Iris pigment epithelial cell (primary cell): ENCODE measurements at regions not wholly inside any gene's neighbourhood (a gene's known extent, or its start where the extent isn't known, plus 50 kb on each side); places are given as distances from the start of the nearest gene placed in this dataset.
A peak's percentile ranks its signal among the peaks of the same experiment; 100 is the strongest.
"Not testable (repeated sequence)": the region's sequence is repeated elsewhere in the genome, so short reads cannot be mapped to it uniquely, and the experiment has no call there.

Source experiments
- DNase-seq: peaks from one replicate; pipeline ENCODE4 v3.0.0-alpha.2; 2011; ENCODE audit warnings: low read depth

DNA sequence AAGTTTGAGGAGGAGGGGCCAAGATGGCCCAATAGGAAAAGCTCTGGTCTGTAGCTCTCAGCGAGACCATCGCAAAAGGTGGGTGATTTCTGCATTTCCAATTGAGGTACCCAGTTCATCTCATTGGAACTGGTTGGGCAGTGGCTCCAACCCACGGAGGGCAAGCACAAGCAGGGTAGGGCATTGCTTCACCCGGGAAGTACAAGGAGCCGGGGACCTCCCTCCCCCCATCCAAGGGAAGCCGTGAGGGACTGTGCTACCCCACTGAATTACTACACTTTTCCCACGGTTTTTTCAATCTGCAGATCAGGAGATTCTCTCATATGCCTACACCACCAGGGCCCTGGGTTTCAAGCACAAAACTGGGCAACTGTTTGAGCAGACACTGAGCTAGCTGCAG lies 58.0 kb upstream of the EFCAB3 start:
- DNase-seq = no peak

DNA sequence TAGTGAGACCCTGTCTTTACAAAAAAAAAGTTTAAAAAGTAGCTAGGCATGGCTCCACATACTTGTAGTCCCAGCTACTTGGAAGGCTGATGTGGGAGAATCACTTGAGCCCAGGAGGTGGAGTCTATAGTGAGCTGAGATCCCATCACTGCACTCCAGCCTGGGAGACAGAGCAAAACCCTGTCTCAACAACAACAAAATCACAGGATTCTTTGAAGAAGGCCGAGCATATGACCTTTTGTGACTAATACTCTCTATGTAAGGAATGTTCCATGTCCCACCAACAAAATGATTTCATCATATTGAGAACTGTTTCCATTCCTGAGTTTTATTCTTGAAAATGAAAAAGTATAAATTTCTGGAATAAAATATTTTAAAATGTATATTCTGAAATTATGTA lies 58.9 kb upstream of the EFCAB3 start:
- DNase-seq = peak; percentile 84

DNA sequence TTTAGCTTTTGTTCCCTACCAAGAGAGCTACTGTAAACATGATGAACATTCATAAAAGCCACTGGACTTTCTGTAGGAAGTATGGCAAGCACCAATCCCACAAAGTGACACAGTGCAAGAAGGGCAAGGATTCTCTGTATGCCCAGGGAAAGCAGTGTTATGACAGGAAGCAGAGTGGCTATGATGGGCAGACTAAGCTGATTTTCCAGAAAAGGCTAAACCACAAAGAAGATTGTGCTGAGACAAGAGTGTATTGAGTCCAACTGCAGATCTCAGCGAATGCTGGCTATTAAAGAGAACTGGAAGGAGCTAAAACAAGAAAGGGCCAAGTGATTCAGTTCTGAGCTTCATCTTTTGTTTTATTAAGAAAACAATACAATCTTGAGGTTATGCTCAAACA lies 60.5 kb upstream of the EFCAB3 start:
- no peak for DNase-seq

DNA sequence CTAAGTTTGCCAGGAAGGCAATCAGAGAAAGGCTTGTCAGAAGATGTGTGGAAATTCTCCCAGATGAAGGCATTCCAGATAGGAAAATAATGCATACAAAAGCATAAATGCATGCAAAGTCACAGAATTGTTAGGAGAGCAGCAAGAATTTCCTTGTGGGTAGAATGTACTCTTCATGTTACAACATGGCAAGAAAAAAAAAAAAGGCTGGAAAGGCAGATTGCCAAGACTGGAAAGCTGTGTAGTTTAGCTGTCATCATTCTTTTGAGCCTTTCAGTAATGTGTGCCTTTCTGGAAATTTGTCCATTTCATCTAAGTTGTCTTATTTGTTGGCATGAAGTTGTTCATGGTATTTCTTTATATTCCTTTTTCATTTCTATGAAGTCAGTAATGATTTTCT lies 71.0 kb upstream of the EFCAB3 start:
- peak; percentile 4 for DNase-seq

- no peak for DNase-seq
Observed at GRCh38 chr17:62307196-62307595, 73.2 kb upstream of the EFCAB3 start.

- DNase-seq = no peak
Observed at GRCh38 chr17:62303476-62303875, 76.9 kb upstream of the EFCAB3 start.

- DNase-seq = no peak
Observed at GRCh38 chr17:62300697-62301096, 79.7 kb upstream of the EFCAB3 start.

DNA sequence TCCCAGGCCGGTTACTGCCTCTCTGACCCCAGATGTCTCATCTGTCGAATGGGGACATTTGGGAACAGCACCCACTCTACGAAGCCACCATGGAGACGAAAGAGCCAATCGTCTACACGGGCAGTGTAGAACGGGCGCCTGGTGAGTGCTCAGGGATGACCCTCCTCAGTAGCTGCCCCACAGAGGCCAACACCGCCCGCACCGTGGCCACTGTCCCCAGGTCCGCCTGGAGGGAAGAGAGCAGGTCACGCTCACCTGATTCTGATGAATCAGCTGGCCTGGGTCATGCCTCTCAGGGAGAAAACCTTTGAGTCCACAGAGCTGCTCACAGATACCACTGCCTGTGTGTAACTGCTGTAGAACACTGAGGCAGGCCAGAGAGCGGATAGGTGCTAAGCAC lies 105.1 kb upstream of the EFCAB3 start:
- DNase-seq = not testable (repeated sequence)

DNA sequence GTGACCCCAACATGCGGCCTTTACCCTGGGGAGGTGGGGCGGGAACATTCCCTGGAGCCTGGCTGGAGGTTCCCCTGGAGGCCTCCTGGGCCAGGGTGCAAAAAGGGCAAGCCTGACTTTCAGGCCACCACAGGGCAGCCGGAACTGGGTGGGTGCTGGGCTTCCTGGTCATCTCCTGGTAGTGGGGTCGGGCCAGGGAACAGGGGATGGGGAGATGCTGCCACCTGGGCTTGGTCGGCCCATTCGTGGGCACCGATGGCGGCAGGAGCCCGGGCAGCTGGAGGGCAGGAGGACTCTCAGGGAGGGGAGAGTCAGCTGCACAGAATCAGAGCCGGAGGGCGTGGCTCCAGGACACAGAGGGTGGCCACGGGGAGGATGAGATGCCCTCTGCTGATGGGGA lies 112.0 kb upstream of the EFCAB3 start:
- not testable (repeated sequence) for DNase-seq

- DNase-seq = not testable (repeated sequence)
Observed at GRCh38 chr17:62264974-62265373, 115.4 kb upstream of the EFCAB3 start.

GRCh38 chr17:62255791-62256190 lies 124.6 kb upstream of the EFCAB3 start:
- DNase-seq = peak; percentile 48

DNA sequence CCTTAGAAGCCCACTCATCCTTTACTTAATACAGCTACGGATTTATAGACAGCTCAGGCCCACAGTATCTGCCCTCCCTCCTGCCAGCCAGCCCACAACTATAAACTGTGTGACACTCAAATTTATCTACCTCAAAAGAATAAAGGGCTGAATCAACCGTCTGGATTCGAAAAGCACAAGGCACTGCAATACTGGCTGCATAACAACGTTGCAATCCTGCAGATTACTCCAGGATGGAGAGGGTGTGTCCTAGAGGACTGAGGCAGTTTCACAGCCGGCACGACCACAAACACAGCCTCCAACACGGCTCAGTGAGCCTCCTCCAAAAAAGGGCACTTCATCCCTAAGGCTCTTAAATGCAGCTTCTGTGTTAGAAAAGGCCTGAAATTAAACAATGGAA lies 138.3 kb upstream of the EFCAB3 start:
- peak; percentile 25 for DNase-seq

DNA sequence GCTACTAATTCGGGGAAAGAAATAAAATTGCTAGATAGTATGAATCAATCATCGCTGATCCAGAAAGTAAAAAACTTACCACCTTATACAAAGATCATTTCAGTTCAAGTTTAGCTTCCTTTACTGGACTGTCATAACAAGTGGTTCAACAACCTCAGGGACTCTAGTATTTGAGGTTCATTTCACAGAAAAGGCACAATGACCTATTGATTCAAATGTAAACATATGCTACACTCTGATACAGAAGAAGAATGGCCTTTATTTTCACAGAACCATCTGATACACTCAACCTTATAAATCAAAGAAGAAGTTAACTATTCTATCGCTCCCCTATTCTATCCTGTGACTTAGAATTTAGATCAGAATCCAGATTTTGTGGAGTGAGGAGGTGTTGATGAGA lies 140.8 kb upstream of the EFCAB3 start:
- DNase-seq = not testable (repeated sequence)

DNA sequence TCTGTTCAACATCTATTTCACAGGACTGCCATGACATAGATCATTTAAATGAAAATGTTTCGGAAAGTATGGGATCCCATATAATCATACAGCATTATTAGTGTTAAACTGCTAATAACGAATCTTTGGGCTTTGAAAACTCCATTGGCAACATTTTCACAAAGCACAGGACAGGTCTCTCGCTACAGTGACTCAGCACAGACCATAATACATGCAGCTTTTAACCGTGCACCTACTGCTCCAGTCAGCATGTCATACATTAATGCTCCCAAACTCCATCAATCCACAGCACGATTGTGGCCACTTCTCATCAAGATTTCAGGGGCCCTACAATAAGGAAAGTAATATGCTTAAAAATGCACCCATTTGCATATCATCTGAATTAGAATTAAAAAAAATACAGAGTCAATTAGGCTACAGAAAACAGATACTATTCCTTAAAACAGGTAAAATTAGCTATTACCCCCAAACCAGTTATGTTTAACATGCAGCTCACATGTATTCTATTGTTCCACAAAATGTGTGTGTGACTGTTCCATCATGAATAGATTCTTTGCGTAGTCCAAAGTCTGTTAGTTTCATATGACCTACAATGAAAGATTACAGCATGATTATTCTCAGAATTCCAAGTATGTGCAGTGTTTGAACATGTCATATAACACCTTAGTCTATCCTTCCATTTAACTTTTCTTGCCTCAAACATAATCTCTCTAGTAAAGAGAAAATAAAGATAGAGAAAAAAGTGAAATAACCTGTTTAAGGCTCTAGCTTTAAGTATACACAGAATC lies 141.6 kb upstream of the EFCAB3 start:
- not testable (repeated sequence) for DNase-seq

DNA sequence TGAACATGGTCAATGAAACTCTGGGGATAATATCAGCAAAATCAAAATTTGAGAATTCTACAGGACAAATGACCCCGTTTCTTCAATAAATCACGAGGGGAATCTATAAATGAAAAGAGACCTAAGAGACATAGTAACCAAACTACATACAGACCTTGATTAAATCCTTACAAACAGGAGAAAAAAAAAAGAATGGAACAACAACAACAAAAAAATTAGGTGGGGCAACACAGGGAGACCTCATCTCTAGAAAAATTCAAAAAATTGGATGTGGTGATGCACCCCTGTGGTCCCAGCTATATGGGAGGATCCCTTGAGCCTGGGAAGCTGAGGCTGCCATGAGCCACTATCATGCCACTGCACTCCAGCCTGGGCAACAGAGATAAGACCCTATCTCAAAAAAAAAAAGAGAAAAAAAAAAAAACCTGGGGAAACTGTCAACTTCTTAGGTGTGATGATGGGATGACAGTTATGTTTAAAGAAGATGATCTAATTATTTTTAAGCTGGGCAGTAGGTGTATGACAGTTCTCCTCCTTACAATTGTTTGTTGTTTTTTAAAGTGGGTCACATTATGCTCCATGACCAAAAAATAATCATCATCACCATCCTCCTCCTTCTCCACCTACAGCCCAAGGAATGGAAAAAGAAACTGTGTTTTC lies 146.4 kb upstream of the EFCAB3 start:
- not testable (repeated sequence) for DNase-seq

GRCh38 chr17:62231293-62231692 lies 149.1 kb upstream of the EFCAB3 start:
- not testable (repeated sequence) for DNase-seq

- DNase-seq = peak; percentile 0
Observed at GRCh38 chr17:62226610-62227240, 153.6 kb upstream of the EFCAB3 start.

- DNase-seq = not testable (repeated sequence)
Observed at GRCh38 chr17:62223585-62223984, 156.8 kb upstream of the EFCAB3 start.

GRCh38 chr17:62219221-62219899 lies 154.3 kb upstream of the MED13 start:
- no peak for DNase-seq

DNA sequence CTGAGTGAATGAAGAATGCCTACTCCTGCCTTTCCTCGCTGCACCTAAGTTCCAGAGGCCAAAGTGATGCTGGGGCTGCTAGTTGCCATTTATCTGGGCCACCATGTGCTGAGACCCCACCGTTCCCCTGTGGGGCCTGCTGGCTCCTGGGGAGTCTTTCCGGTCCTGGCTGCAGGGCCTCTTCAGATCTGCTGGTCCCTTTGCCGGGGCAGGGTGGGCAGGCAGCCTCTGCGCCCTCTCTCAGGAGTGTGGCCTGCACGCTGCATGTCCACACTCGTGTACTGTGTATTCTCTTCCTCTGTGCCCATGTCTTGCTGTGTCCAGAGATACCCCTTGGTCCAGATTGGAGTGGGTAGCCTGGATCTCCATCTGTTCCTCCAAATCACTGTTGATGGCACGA lies 151.8 kb upstream of the MED13 start:
- no peak for DNase-seq

DNA sequence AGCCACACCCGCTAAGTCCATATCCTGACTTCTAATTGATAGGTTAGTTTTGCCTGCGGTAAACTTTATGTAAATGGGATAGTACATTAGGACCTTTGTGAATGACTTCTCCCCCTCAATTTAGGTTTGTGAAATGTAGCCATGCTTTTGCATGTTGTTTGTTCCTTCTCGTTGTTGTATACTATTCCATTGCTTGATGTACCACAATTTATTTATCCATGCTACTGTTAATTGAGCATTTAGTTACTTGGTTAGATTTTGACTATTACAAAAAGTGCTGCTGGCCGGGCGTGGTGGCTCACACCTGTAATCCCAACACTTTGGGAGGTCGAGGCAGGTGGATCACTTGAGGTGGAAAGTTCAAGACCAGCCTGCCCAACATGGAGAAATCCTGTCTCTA lies 150.8 kb upstream of the MED13 start:
- not testable (repeated sequence) for DNase-seq

DNA sequence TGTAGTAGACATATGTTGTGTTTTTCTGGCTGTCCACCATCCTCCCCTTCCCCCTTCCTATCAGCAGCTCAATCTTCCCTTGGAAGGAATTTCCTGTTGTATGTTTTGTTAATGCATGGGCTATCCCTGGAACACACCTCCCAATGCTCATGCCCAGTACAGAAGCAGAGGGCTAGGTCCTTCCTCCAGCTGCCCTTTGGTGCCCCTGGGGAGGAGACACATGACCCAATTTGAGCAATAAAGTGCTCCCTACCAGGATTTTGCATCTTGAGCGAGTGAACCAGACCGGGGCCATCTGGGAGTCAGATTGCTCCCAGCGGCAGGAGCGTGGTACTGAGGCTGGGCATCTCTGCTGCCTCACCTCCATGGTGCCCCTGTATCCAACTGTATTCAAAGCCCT lies 141.5 kb upstream of the MED13 start:
- no peak for DNase-seq

GRCh38 chr17:62197156-62197555 lies 132.1 kb upstream of the MED13 start:
- not testable (repeated sequence) for DNase-seq
